SK-N-SH treated with all-trans-retinoic acid at 6 μM for 48 hours (cell line): ENCODE measurements at regions not wholly inside any gene's neighbourhood (a gene's known extent, or its start where the extent isn't known, plus 50 kb on each side); places are given as distances from the start of the nearest gene placed in this dataset.

Source experiments
- SNAI2 ChIP-seq: fragments of 250-450 bp; sonication (Bioruptor Pico); IDR thresholded peaks from 2 replicates; pipeline ENCODE4 v1.5.0; 2020; ENCODE audit warnings: mild to moderate bottlenecking, moderate library complexity
- TSHZ2 ChIP-seq: fragments of 250-450 bp; sonication (Bioruptor Pico); IDR thresholded peaks from 2 replicates; pipeline ENCODE4 v1.5.0; 2020; ENCODE audit warnings: mild to moderate bottlenecking, moderate library complexity
- ZFP3 ChIP-seq: fragments of 250-450 bp; sonication (Bioruptor Pico); IDR thresholded peaks from 2 replicates; pipeline ENCODE4 v1.5.0; 2020; ENCODE audit warnings: mild to moderate bottlenecking, moderate library complexity
- ZFP30 ChIP-seq: fragments of 450-650 bp; formaldehyde crosslinking; IDR thresholded peaks from 2 replicates; pipeline ENCODE4 v1.5.0; 2022; ENCODE audit warnings: mild to moderate bottlenecking, moderate library complexity
- ZNF70 ChIP-seq: fragments of 450-650 bp; formaldehyde crosslinking; IDR thresholded peaks from 2 replicates; pipeline ENCODE4 v1.5.0; 2020; ENCODE audit warnings: mild to moderate bottlenecking, moderate library complexity
- TF ChIP-seq, protein P1 (sequence below): fragments of 250-450 bp; sonication (Bioruptor Pico); IDR thresholded peaks from 2 replicates; pipeline ENCODE4 v1.5.1; 2021; ENCODE audit warnings: mild to moderate bottlenecking, moderate library complexity

DNA sequence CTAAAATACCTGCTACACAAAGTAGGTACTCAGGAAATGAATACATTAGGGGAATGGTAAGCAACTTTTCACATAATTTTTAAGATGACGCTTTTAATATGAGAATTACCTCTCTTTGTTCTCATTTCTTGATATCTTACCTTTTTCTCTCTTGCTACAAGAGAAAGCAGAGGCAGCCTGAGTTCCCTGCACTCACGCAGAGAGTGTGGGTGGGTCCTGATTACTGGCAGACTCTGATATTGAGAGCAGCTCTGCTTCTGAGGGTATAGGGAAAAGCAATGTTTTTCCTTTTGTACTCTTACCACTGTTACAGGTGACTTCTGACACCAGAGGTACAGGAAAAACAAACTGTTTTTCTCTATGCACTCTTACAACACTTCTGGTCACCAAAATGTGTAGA lies 420.2 kb upstream of the TMTC1 start:
- no peak for TF ChIP-seq ZFP3 (CRISPR knock-in tag)
- no peak for TF ChIP-seq ZFP30 (CRISPR knock-in tag)
- TF ChIP-seq ZNF70 (CRISPR knock-in tag): no peak
- TF ChIP-seq SNAI2 (CRISPR knock-in tag): no peak
- TF ChIP-seq TSHZ2: no peak
- TF ChIP-seq, protein P1, sequence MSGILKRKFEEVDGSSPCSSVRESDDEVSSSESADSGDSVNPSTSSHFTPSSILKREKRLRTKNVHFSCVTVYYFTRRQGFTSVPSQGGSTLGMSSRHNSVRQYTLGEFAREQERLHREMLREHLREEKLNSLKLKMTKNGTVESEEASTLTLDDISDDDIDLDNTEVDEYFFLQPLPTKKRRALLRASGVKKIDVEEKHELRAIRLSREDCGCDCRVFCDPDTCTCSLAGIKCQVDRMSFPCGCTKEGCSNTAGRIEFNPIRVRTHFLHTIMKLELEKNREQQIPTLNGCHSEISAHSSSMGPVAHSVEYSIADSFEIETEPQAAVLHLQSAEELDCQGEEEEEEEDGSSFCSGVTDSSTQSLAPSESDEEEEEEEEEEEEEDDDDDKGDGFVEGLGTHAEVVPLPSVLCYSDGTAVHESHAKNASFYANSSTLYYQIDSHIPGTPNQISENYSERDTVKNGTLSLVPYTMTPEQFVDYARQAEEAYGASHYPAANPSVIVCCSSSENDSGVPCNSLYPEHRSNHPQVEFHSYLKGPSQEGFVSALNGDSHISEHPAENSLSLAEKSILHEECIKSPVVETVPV: no peak
